GM21515 (cell line): ENCODE measurements at regions not wholly inside any gene's neighbourhood (a gene's known extent, or its start where the extent isn't known, plus 50 kb on each side); places are given as distances from the start of the nearest gene placed in this dataset.
"Not testable (repeated sequence)": the region's sequence is repeated elsewhere in the genome, so short reads cannot be mapped to it uniquely, and the experiment has no call there.

ENCODE experiments used
- ATAC-seq: cut with Tn5 transposase; IDR thresholded peaks from one replicate; pipeline ENCODE4 v1.9.1; 2021; ENCODE audit not compliant: unreplicated experiment

GRCh38 chr2:21331625-21332370, 208.0 kb downstream of the TDRD15 start:
- no peak for ATAC-seq

DNA sequence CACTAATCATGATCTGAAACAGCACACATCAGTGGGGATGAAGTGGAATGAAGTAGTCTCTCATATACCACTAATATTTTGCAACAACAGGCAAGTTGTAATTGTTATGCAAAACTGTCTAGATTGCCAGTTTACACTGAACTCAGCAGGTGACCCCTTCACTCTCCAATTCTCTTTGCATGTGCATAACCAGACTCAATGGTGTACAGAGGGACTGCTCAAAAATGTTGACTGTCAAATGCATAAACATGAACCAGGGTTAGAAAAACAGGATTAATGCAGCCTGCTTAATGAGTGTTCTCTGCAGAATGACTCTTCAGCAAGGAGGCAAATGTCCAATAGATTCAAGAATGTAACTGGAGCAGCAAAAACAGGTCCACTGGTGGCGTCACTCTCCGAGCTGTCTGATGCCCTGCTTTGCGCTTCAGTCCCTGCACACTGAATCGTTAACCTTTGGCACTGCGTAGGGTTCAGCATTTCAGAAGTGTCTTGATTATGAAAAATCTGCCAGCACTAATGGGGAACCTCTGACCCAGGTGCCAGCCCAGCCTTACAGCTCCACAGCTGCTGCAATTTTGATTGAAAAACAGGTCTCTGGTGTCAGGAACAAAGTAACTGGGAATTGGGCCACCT, 209.3 kb downstream of the TDRD15 start:
- ATAC-seq: no peak

- ATAC-seq: no peak
Measured at GRCh38 chr2:21333684-21334083, 209.9 kb downstream of the TDRD15 start.

- ATAC-seq: no peak
Measured at GRCh38 chr2:21346984-21347383, 223.2 kb downstream of the TDRD15 start.

GRCh38 chr2:21353879-21354679, 230.3 kb downstream of the TDRD15 start:
- no peak for ATAC-seq

- ATAC-seq: no peak
Measured at GRCh38 chr2:21356086-21356856, 232.5 kb downstream of the TDRD15 start.

DNA sequence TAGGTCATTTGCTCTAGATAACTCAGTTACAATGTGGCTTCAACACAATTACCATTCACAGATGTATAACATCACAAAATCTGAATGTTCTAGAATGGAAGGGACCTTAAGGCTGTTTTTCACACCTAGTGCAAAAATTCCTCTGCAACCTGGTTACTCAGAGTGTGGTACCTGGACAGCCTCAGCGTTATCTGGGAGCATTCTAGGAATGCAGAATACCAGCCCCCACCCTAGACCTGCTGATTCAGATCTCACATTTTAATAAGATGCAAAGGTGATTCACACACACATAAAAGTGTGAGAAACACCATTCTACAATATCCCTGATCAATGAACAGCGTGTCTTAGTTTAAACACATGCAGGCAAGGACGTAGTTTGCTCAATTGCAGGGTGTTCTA, 233.1 kb downstream of the TDRD15 start:
- no peak for ATAC-seq

DNA sequence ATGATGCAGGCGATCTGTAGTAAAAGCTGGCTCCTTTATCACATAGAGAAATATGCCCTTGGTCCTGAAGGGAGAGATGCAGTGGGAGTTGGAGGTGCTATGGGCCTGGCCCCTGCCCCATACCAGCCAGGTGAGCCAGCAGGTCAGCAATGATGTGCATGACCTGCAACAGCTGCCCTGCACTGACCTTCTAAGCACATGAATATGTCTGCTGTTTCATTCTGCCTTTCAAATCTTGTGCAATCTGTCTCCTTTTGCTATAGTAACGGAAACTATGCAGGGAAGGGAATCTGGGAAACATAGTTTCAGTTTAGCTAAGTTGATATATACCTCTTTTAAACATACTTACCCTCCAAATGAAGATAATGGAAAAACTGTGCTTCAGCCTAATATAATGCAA, 235.2 kb downstream of the TDRD15 start:
- no peak for ATAC-seq

GRCh38 chr2:21361384-21361783, 237.6 kb downstream of the TDRD15 start:
- no peak for ATAC-seq

GRCh38 chr2:21361957-21362486, 238.3 kb downstream of the TDRD15 start:
- no peak for ATAC-seq

DNA sequence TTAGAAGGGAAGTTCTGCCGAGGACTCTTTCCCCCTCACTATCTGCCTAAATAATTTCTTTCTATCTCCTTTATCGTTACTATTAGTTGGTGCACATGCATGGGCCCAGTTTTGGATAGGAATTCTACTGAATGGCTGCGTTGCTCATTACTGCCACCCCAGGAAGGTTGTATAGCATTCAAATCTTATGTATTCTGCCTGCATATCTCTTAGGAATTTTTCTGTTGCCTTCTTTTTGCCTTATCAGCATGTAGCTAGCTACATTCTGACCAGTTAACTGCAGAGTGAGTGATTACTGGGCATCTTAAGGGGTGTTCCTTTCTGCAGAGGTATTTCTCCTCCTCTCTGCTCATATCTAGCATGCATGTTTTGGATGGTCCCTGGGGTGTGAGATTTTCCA, 239.6 kb downstream of the TDRD15 start:
- ATAC-seq: no peak

- ATAC-seq: no peak
Measured at GRCh38 chr2:21367421-21367820, 243.7 kb downstream of the TDRD15 start.

DNA sequence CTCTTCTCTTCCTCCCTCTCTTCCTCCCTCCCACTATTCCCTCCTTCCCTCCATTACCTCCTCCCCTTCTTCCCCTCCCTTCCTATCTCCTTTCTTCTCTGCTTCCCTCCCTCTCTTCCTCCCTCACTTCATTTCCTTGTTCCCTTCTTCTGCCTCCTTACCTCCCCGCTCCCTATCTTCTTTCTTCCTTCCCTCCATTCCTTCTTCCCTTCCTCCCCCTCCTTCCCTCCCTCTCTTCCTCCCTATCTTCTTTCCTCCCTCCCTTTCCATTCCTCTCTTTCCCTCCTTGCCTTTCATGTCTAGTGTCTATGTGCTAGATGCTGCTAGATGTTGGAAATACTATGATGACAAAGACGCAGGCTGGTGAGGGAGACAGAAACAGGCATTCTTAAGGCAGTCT, 246.0 kb downstream of the TDRD15 start:
- ATAC-seq: no peak

- ATAC-seq: no peak
Measured at GRCh38 chr2:21371499-21372003, 247.8 kb downstream of the TDRD15 start.

- no peak for ATAC-seq
Measured at GRCh38 chr2:21372654-21373053, 248.9 kb downstream of the TDRD15 start.

DNA sequence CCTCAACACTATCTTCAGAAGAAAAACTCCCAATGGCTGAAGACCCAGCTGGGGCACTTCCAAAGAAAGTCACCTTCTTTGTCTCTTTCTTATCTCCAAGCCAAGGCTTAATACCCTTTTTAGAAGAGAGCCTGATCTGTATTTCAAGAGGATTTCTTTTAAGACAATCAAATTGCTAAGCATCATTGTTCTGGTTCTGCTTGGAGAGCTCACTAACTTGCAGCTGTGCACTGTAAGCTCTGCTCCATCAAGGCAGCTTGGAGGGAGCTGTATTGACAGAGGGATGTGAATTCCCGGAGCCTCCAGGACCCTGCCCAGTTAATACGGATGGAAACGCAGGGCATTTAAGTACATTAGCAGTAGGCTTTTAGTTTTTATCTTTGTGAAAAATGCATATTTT, 253.1 kb downstream of the TDRD15 start:
- ATAC-seq: no peak

DNA sequence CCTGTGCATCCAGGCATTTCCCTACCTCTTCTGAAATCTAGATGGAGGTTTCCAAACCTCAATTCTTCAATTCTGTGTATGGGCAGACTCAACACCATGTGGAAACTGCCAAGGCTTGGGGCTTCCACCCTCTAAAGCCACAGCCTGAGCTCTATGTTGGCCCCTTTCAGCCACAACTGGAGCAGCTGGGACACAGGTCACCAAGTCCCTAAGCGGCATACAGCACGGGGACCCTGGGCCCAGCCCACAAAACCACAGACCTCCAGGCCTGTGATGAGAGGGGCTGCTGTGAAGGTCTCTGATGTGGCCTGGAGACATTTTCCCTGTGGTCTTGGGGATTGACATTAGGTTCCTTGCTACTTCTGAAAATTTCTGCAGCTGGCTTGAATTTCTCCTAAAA, 255.4 kb downstream of the TDRD15 start:
- no peak for ATAC-seq

DNA sequence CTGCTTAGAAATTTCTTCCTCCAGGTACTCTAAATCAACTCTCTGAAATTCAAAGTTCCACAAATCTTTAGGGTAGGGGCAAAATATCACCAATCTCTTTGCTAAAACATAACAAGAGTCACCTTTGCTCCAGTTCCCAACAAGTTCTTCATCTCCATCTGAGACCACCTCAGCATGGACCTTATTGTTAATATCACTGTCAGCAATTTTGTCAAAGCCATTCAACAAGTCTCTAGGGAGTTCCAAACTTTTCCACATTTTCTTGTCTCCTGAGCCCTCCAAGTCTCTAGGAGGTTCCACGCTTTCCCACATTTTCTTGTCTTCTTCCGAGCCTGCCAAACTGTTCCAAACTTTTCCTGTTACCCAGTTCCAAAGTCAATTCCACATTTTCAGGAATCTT, 255.9 kb downstream of the TDRD15 start:
- ATAC-seq: not testable (repeated sequence)

- no peak for ATAC-seq
Measured at GRCh38 chr2:21381421-21381820, 257.7 kb downstream of the TDRD15 start.

- no peak for ATAC-seq
Measured at GRCh38 chr2:21382701-21383520, 259.1 kb downstream of the TDRD15 start.
